ENCODE measurements at regions not wholly inside any gene's neighbourhood (a gene's known extent, or its start where the extent isn't known, plus 50 kb on each side); places are given as distances from the start of the nearest gene placed in this dataset.

- H3K4me1 ChIP-seq (ENCODE audit: control insufficient read depth in 2 of 2, insufficient read depth in 1 of 2, low read depth in 1 of 2, low read length in 2 of 2), result peaks cover 0 to 2% of the 10 kb centered on the region in 2 donors
- H3K14ac ChIP-seq (ENCODE audit: low read length), result no peak overlapping the region
- H3K4me2 ChIP-seq (ENCODE audit: insufficient read depth, low read length, poor library complexity, severe bottlenecking), result no peak overlapping the region
- H3K23ac ChIP-seq (ENCODE audit: low read depth, low read length, poor library complexity), result no peak overlapping the region
- H3K4ac ChIP-seq (ENCODE audit: low read length), result no peak overlapping the region
- no peaks in the 10 kb centered on the region for H3K9me3 ChIP-seq (replicated peaks in 1 of 2; ENCODE audit: control insufficient read depth in 2 of 2, insufficient read depth in 1 of 2, low read depth in 1 of 2, low read length in 2 of 2)
- H3K27ac ChIP-seq (replicated peaks; ENCODE audit: low read length), result no peak overlapping the region
- no peak overlapping the region for H3K4me3 ChIP-seq (ENCODE audit: low read length in 2 of 2)
- H3K27me3 ChIP-seq (ENCODE audit: control insufficient read depth in 3 of 3, insufficient read depth in 3 of 3, low read depth in 1 of 3, low read length in 3 of 3), result no peaks in the 10 kb centered on the region
- no peak overlapping the region for H2BK15ac ChIP-seq (ENCODE audit: low read length)
- no peaks in the 10 kb centered on the region for H3K36me3 ChIP-seq (replicated peaks in 1 of 2; ENCODE audit: control insufficient read depth in 2 of 2, insufficient read depth in 2 of 2, low read length in 2 of 2)
- no peak overlapping the region for H2AK5ac ChIP-seq (ENCODE audit: low read depth, low read length)
- no peak overlapping the region for H3K9ac ChIP-seq (ENCODE audit: low read depth, low read length, poor library complexity)
- H2BK12ac ChIP-seq (ENCODE audit: low read length), result no peak overlapping the region
- DNase-seq (ENCODE audit: low spot score), result no peak
- no peaks in the 10 kb centered on the region for H3K79me1 ChIP-seq (ENCODE audit: low read depth, low read length)
- no peak overlapping the region for H2BK5ac ChIP-seq (ENCODE audit: low read length)
- WGBS, 2 donors (ENCODE audit: extremely low coverage in 2 of 2, insufficient read length in 2 of 2, insufficient replicate concordance in 1 of 2), result no CpG with 5 or more reads among the region's 2 CpGs
- no peak overlapping the region for H4K8ac ChIP-seq (ENCODE audit: low read depth, low read length)
- H3K18ac ChIP-seq (ENCODE audit: low read length), result no peak overlapping the region
- H2AFZ ChIP-seq (ENCODE audit: low read length), result no peak overlapping the region
- no peak overlapping the region for H4K91ac ChIP-seq (ENCODE audit: low read depth, low read length, poor library complexity)
- H2BK120ac ChIP-seq (ENCODE audit: low read depth, low read length), result no peak overlapping the region
These were observed 210.2 kb upstream of the SLITRK3 start for GRCh38 chr3:165406425-165406824.

- no peak overlapping the region for H4K91ac ChIP-seq (ENCODE audit: low read depth, low read length, poor library complexity)
- H3K4me1 ChIP-seq (ENCODE audit: control insufficient read depth in 2 of 2, insufficient read depth in 1 of 2, low read depth in 1 of 2, low read length in 2 of 2), result peaks cover 0 to 2% of the 10 kb centered on the region in 2 donors
- no peak overlapping the region for H3K4me3 ChIP-seq (ENCODE audit: low read length in 2 of 2)
- H3K27me3 ChIP-seq (ENCODE audit: control insufficient read depth in 3 of 3, insufficient read depth in 3 of 3, low read depth in 1 of 3, low read length in 3 of 3), result no peaks in the 10 kb centered on the region
- no peak overlapping the region for H3K23ac ChIP-seq (ENCODE audit: low read depth, low read length, poor library complexity)
- peak overlapping the region; percentile 17 for H4K8ac ChIP-seq (ENCODE audit: low read depth, low read length)
- no peak overlapping the region for H3K4ac ChIP-seq (ENCODE audit: low read length)
- no peak overlapping the region for H3K27ac ChIP-seq (replicated peaks; ENCODE audit: low read length)
- H2AK5ac ChIP-seq (ENCODE audit: low read depth, low read length), result no peak overlapping the region
- no peak overlapping the region for H2BK120ac ChIP-seq (ENCODE audit: low read depth, low read length)
- H3K9ac ChIP-seq (ENCODE audit: low read depth, low read length, poor library complexity), result no peak overlapping the region
- H3K4me2 ChIP-seq (ENCODE audit: insufficient read depth, low read length, poor library complexity, severe bottlenecking), result no peak overlapping the region
- H3K9me3 ChIP-seq (replicated peaks in 1 of 2; ENCODE audit: control insufficient read depth in 2 of 2, insufficient read depth in 1 of 2, low read depth in 1 of 2, low read length in 2 of 2), result no peaks in the 10 kb centered on the region
- no peak for DNase-seq (ENCODE audit: low spot score)
- H2AFZ ChIP-seq (ENCODE audit: low read length), result peak overlapping the region; percentile 41
- no peak overlapping the region for H2BK5ac ChIP-seq (ENCODE audit: low read length)
- no CpG with 5 or more reads among the region's 4 CpGs for WGBS, 2 donors (ENCODE audit: extremely low coverage in 2 of 2, insufficient read length in 2 of 2, insufficient replicate concordance in 1 of 2)
- H3K79me1 ChIP-seq (ENCODE audit: low read depth, low read length), result no peaks in the 10 kb centered on the region
- H3K18ac ChIP-seq (ENCODE audit: low read length), result no peak overlapping the region
- H2BK12ac ChIP-seq (ENCODE audit: low read length), result no peak overlapping the region
- H2BK15ac ChIP-seq (ENCODE audit: low read length), result no peak overlapping the region
- H3K14ac ChIP-seq (ENCODE audit: low read length), result no peak overlapping the region
- H3K36me3 ChIP-seq (replicated peaks in 1 of 2; ENCODE audit: control insufficient read depth in 2 of 2, insufficient read depth in 2 of 2, low read length in 2 of 2), result no peaks in the 10 kb centered on the region
These were observed 208.3 kb upstream of the SLITRK3 start for GRCh38 chr3:165404357-165405027.

GRCh38 chr3:165403666-165404065 is 207.5 kb upstream of the SLITRK3 start:
- Histone ChIP-seq H3K4me2 (ENCODE audit: insufficient read depth, low read length, poor library complexity, severe bottlenecking) (no peak overlapping the region), H3K27ac (replicated peaks; ENCODE audit: low read length) (no peak overlapping the region), H3K14ac (ENCODE audit: low read length) (no peak overlapping the region)

GRCh38 chr3:165395188-165395587 is 199.0 kb upstream of the SLITRK3 start:
- no peak overlapping the region for H2BK120ac ChIP-seq (ENCODE audit: low read depth, low read length)
- no peaks in the 10 kb centered on the region for H3K27me3 ChIP-seq (ENCODE audit: control insufficient read depth in 3 of 3, insufficient read depth in 3 of 3, low read depth in 1 of 3, low read length in 3 of 3)
- H3K18ac ChIP-seq (ENCODE audit: low read length), result no peak overlapping the region
- no peaks in the 10 kb centered on the region for H3K79me1 ChIP-seq (ENCODE audit: low read depth, low read length)
- no peak overlapping the region for H3K9ac ChIP-seq (ENCODE audit: low read depth, low read length, poor library complexity)
- no CpG with 5 or more reads among the region's 1 CpG for WGBS, 2 donors (ENCODE audit: extremely low coverage in 2 of 2, insufficient read length in 2 of 2, insufficient replicate concordance in 1 of 2)
- no peak overlapping the region for H2AFZ ChIP-seq (ENCODE audit: low read length)
- H3K36me3 ChIP-seq (replicated peaks in 1 of 2; ENCODE audit: control insufficient read depth in 2 of 2, insufficient read depth in 2 of 2, low read length in 2 of 2), result no peaks in the 10 kb centered on the region
- H3K4ac ChIP-seq (ENCODE audit: low read length), result no peak overlapping the region
- H3K4me1 ChIP-seq (ENCODE audit: control insufficient read depth in 2 of 2, insufficient read depth in 1 of 2, low read depth in 1 of 2, low read length in 2 of 2), result no peaks in the 10 kb centered on the region
- no peak for DNase-seq (ENCODE audit: low spot score)
- no peak overlapping the region for H3K4me3 ChIP-seq (ENCODE audit: low read length in 2 of 2)
- H2BK15ac ChIP-seq (ENCODE audit: low read length), result no peak overlapping the region
- no peak overlapping the region for H4K91ac ChIP-seq (ENCODE audit: low read depth, low read length, poor library complexity)
- no peak overlapping the region for H2AK5ac ChIP-seq (ENCODE audit: low read depth, low read length)
- no peaks in the 10 kb centered on the region for H3K9me3 ChIP-seq (replicated peaks in 1 of 2; ENCODE audit: control insufficient read depth in 2 of 2, insufficient read depth in 1 of 2, low read depth in 1 of 2, low read length in 2 of 2)
- no peak overlapping the region for H3K23ac ChIP-seq (ENCODE audit: low read depth, low read length, poor library complexity)
- no peak overlapping the region for H3K4me2 ChIP-seq (ENCODE audit: insufficient read depth, low read length, poor library complexity, severe bottlenecking)
- H2BK12ac ChIP-seq (ENCODE audit: low read length), result no peak overlapping the region
- H3K27ac ChIP-seq (replicated peaks; ENCODE audit: low read length), result no peak overlapping the region
- no peak overlapping the region for H2BK5ac ChIP-seq (ENCODE audit: low read length)
- no peak overlapping the region for H4K8ac ChIP-seq (ENCODE audit: low read depth, low read length)
- no peak overlapping the region for H3K14ac ChIP-seq (ENCODE audit: low read length)

More at GRCh38 chr3:165403666-165404065, 207.5 kb upstream of the SLITRK3 start:
- Histone ChIP-seq H3K9ac (ENCODE audit: low read depth, low read length, poor library complexity) (no peak overlapping the region), H2AFZ (ENCODE audit: low read length) (peak overlapping the region; percentile 41), H3K36me3 (replicated peaks in 1 of 2; ENCODE audit: control insufficient read depth in 2 of 2, insufficient read depth in 2 of 2, low read length in 2 of 2) (no peaks in the 10 kb centered on the region), H2AK5ac (ENCODE audit: low read depth, low read length) (no peak overlapping the region), H4K8ac (ENCODE audit: low read depth, low read length) (no peak overlapping the region), H2BK12ac (ENCODE audit: low read length) (no peak overlapping the region), H3K18ac (ENCODE audit: low read length) (no peak overlapping the region), H3K9me3 (replicated peaks in 1 of 2; ENCODE audit: control insufficient read depth in 2 of 2, insufficient read depth in 1 of 2, low read depth in 1 of 2, low read length in 2 of 2) (no peaks in the 10 kb centered on the region), H4K91ac (ENCODE audit: low read depth, low read length, poor library complexity) (no peak overlapping the region), H2BK15ac (ENCODE audit: low read length) (no peak overlapping the region), H3K4ac (ENCODE audit: low read length) (no peak overlapping the region), H2BK120ac (ENCODE audit: low read depth, low read length) (no peak overlapping the region), H3K23ac (ENCODE audit: low read depth, low read length, poor library complexity) (no peak overlapping the region), H2BK5ac (ENCODE audit: low read length) (no peak overlapping the region), H3K4me3 (ENCODE audit: low read length in 2 of 2) (no peak overlapping the region), H3K27me3 (ENCODE audit: control insufficient read depth in 3 of 3, insufficient read depth in 3 of 3, low read depth in 1 of 3, low read length in 3 of 3) (no peaks in the 10 kb centered on the region), H3K4me1 (ENCODE audit: control insufficient read depth in 2 of 2, insufficient read depth in 1 of 2, low read depth in 1 of 2, low read length in 2 of 2) (peaks cover 0 to 2% of the 10 kb centered on the region in 2 donors), H3K79me1 (ENCODE audit: low read depth, low read length) (no peaks in the 10 kb centered on the region)
- no peak for DNase-seq (ENCODE audit: low spot score)
- no CpG with 5 or more reads among the region's 4 CpGs for WGBS, 2 donors (ENCODE audit: extremely low coverage in 2 of 2, insufficient read length in 2 of 2, insufficient replicate concordance in 1 of 2)
